GM12872 (cell line): ENCODE measurements at regions not wholly inside any gene's neighbourhood (a gene's known extent, or its start where the extent isn't known, plus 50 kb on each side); places are given as distances from the start of the nearest gene placed in this dataset.

Source experiments
- CTCF ChIP-seq: IDR thresholded peaks from 3 replicates; pipeline ENCODE4 v1.5.1; 2011; ENCODE audit warnings: low read depth, mild to moderate bottlenecking, low read length, moderate library complexity; ENCODE audit not compliant: insufficient read depth

GRCh38 chr2:48162742-48163141 lies 151.7 kb upstream of the FOXN2 start:
- TF ChIP-seq CTCF: no peak

GRCh38 chr2:48165070-48165753 lies 149.3 kb upstream of the FOXN2 start:
- TF ChIP-seq CTCF: no peak

GRCh38 chr2:48169141-48169592 lies 145.3 kb upstream of the FOXN2 start:
- TF ChIP-seq CTCF: no peak

DNA sequence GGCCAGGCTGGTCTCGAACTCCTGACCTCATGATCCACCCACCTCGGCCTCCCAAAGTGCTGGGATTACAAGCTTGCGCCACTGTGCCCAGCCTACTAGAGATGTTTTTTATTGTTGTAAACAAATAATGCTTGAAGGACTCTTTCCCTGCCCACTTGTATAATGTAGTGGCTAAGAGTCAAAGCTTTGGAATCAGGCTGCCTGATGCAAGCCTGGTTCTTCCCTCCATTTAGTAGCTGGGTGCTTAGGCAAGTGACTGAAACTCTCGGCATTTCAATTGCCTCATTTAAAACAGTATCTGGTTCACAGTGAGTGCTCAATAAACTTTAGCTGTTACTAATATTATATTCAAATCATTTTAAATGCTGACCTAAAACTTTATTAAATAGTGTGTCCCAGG lies 144.2 kb upstream of the FOXN2 start:
- no peak for TF ChIP-seq CTCF

GRCh38 chr2:48173141-48173540 lies 141.3 kb upstream of the FOXN2 start:
- no peak for TF ChIP-seq CTCF

DNA sequence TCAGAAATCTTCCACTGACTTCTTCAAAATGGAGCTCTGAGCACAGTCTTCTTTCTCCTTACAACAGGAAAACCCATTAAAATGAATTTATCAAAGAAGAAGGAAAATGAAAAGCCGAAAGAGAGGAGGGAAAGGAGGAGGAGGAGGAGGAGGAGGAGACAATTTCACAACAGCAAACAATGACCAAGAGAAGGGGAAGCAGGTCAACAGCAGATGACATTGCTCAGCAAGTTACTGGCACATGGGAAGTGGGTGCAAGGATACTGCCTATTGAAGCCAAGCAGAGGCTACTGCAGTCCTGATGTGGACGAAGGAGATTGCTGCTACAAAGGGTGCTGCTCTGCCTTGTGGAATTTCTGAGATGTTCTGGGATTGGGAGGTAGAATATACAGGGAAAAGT lies 140.0 kb upstream of the FOXN2 start:
- no peak for TF ChIP-seq CTCF

DNA sequence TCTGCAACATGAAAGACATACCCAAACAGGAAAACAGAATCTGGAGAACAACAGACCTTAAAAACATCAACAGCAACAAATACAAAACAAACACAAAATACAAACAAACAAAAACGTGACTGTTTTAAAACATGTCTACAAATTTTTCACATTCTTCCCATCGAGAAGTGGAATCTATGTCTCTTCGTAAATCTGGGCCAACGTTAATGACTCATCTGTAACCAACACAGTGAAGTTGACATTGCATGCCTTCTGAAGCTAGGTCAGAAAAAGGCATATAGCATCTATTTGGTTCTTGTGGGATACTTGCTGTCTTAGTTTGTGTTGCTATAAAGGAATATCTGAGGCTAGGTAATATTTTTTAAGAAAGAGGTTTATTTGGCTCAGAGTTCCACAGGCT lies 139.2 kb upstream of the FOXN2 start:
- no peak for TF ChIP-seq CTCF

GRCh38 chr2:48175656-48176055 lies 138.8 kb upstream of the FOXN2 start:
- no peak for TF ChIP-seq CTCF
